Tongue (tissue), 1 donor: ENCODE measurements at regions not wholly inside any gene's neighbourhood (a gene's known extent, or its start where the extent isn't known, plus 50 kb on each side); places are given as distances from the start of the nearest gene placed in this dataset.

Source experiments
- DNase-seq: peaks from one replicate; pipeline ENCODE4 v3.0.0-alpha.2; 2015

- peak; percentile 40 for DNase-seq
Observed at GRCh38 chr11:92667486-92668152, 301.8 kb upstream of the MTNR1B start.

GRCh38 chr11:92670308-92670890 is 299.1 kb upstream of the MTNR1B start:
- DNase-seq = no peak

- no peak for DNase-seq
Observed at GRCh38 chr11:92671081-92671480, 298.4 kb upstream of the MTNR1B start.

- no peak for DNase-seq
Observed at GRCh38 chr11:92675303-92675702, 294.1 kb upstream of the MTNR1B start.

GRCh38 chr11:92675810-92676209 is 293.6 kb upstream of the MTNR1B start:
- DNase-seq = no peak

- DNase-seq = no peak
Observed at GRCh38 chr11:92678008-92678611, 291.3 kb upstream of the MTNR1B start.

GRCh38 chr11:92681586-92681985 is 287.9 kb upstream of the MTNR1B start:
- no peak for DNase-seq

- DNase-seq = no peak
Observed at GRCh38 chr11:92682136-92682535, 287.3 kb upstream of the MTNR1B start.

GRCh38 chr11:92682952-92683351 is 286.5 kb upstream of the MTNR1B start:
- no peak for DNase-seq

GRCh38 chr11:92685049-92685448 is 284.4 kb upstream of the MTNR1B start:
- DNase-seq = no peak

- DNase-seq = no peak
Observed at GRCh38 chr11:92687724-92688123, 281.7 kb upstream of the MTNR1B start.

- no peak for DNase-seq
Observed at GRCh38 chr11:92688416-92688815, 281.0 kb upstream of the MTNR1B start.

GRCh38 chr11:92692826-92693546 is 276.5 kb upstream of the MTNR1B start:
- DNase-seq = no peak

- no peak for DNase-seq
Observed at GRCh38 chr11:92696076-92696475, 273.4 kb upstream of the MTNR1B start.

GRCh38 chr11:92697461-92698312 is 271.8 kb upstream of the MTNR1B start:
- peak; percentile 27 for DNase-seq

GRCh38 chr11:92698742-92699141 is 270.7 kb upstream of the MTNR1B start:
- no peak for DNase-seq

GRCh38 chr11:92702037-92702804 is 267.2 kb upstream of the MTNR1B start:
- no peak for DNase-seq

- no peak for DNase-seq
Observed at GRCh38 chr11:92702805-92703448, 266.5 kb upstream of the MTNR1B start.

GRCh38 chr11:92703449-92703830 is 266.0 kb upstream of the MTNR1B start:
- DNase-seq = no peak

- peak; percentile 60 for DNase-seq
Observed at GRCh38 chr11:92707173-92707619, 262.3 kb upstream of the MTNR1B start.

GRCh38 chr11:92707665-92708064 is 261.8 kb upstream of the MTNR1B start:
- peak; percentile 20 for DNase-seq
